SK-N-SH (cell line): ENCODE measurements at regions not wholly inside any gene's neighbourhood (a gene's known extent, or its start where the extent isn't known, plus 50 kb on each side); places are given as distances from the start of the nearest gene placed in this dataset.

ENCODE experiments used
- CTCF ChIA-PET: fragments of 300-600, 350-600 bp; formaldehyde crosslinking; extraction: SDS; loops from one replicate; lab custom pipeline; 2021; lab: Yijun Ruan, JAX
- POLR2A ChIA-PET: fragments of 350-600 bp; sonication (Branson Sonifier 250); formaldehyde crosslinking; extraction: SDS; loops from one replicate; lab custom pipeline; 2020; ENCODE audit warnings: antibody characterized with exemption, inconsistent platforms; lab: Yijun Ruan, JAX
- DNase-seq: peaks from one replicate; pipeline ENCODE4 v3.0.0; 2012
- H2AFZ ChIP-seq: fragments of 200-600 bp; sonication (generic); 2 replicates; pipeline ENCODE4 v1.8.1; 2016; ENCODE audit warnings: antibody characterized with exemption, mild to moderate bottlenecking, low read depth
- H3F3A ChIP-seq: fragments of 200-600 bp; sonication (generic); replicated peaks from 2 replicates; pipeline ENCODE3; 2016; ENCODE audit warnings: antibody characterized with exemption, mild to moderate bottlenecking; ENCODE audit not compliant: insufficient read depth
- H3K27ac ChIP-seq, 2 experiments: fragments of 200-500 bp in 1 of 2; fragments of 200-600 bp in 1 of 2; sonication (Bioruptor generic) in 1 of 2; sonication (generic), shearing (Covaris generic) in 1 of 2; 2 replicates each; pipeline versions ENCODE4 v1.5.1 to v1.6.1; 2014 to 2016; ENCODE audit warnings: low read depth in 2 of 2, inconsistent platforms in 1 of 2, low read length in 1 of 2, mild to moderate bottlenecking in 1 of 2, mixed read lengths in 1 of 2
- H3K27me3 ChIP-seq: fragments of 200-600 bp; sonication (generic), shearing (Covaris generic); 2 replicates; pipeline ENCODE4 v1.6.1; 2016; ENCODE audit warnings: mixed run types; ENCODE audit not compliant: insufficient read depth
- H3K36me3 ChIP-seq, 2 experiments: fragments of 200-500 bp in 1 of 2; fragments of 200-600 bp in 1 of 2; sonication (Bioruptor generic) in 1 of 2; sonication (generic) in 1 of 2; replicated peaks in 1 of 2; 2 replicates each; pipeline versions ENCODE3 to v1.5.1; 2014 to 2016; ENCODE audit warnings: low read length in 1 of 2, mild to moderate bottlenecking in 1 of 2; ENCODE audit not compliant: insufficient read depth in 2 of 2, control insufficient read depth in 1 of 2
- H3K4me1 ChIP-seq, 2 experiments: fragments of 200-500 bp in 1 of 2; fragments of 200-600 bp in 1 of 2; sonication (Bioruptor generic) in 1 of 2; sonication (generic), shearing (Covaris generic) in 1 of 2; 2 replicates each; pipeline versions ENCODE4 v1.5.1 to v1.6.1; 2014 to 2016; ENCODE audit warnings: low read depth in 1 of 2, low read length in 1 of 2, mixed run types in 1 of 2; ENCODE audit not compliant: insufficient read depth in 2 of 2, control insufficient read depth in 1 of 2
- H3K4me2 ChIP-seq: fragments of 200-600 bp; sonication (generic), shearing (Covaris generic); 2 replicates; pipeline ENCODE4 v1.6.1; 2017; ENCODE audit warnings: mixed run types
- H3K4me3 ChIP-seq, 2 experiments: fragments of 200-500 bp in 1 of 2; fragments of 200-600 bp in 1 of 2; sonication (Bioruptor generic) in 1 of 2; sonication (generic), shearing (Covaris generic) in 1 of 2; 2 replicates each; pipeline versions ENCODE4 v1.5.1 to v1.8.1; 2014 to 2016; ENCODE audit warnings: low read depth in 2 of 2, inconsistent platforms in 1 of 2, low read length in 1 of 2, mild to moderate bottlenecking in 1 of 2, mixed read lengths in 1 of 2, moderate library complexity in 1 of 2
- H3K79me2 ChIP-seq: fragments of 200-600 bp; sonication (generic); 2 replicates; pipeline ENCODE4 v1.8.1; 2017; ENCODE audit warnings: mild to moderate bottlenecking; ENCODE audit not compliant: insufficient read depth
- H3K9ac ChIP-seq: fragments of 200-600 bp; sonication (generic); 2 replicates; pipeline ENCODE4 v1.6.1; 2017; ENCODE audit warnings: mixed run types
- H3K9me2 ChIP-seq: fragments of 200-600 bp; sonication (generic); 2 replicates; pipeline ENCODE4 v1.6.1; 2017; ENCODE audit warnings: mixed run types
- H3K9me3 ChIP-seq: fragments of 200-600 bp; sonication (generic); 2 replicates; pipeline ENCODE4 v1.6.1; 2017; ENCODE audit warnings: mixed run types, mild to moderate bottlenecking, moderate library complexity
- H4K20me1 ChIP-seq: fragments of 200-600 bp; sonication (generic); 2 replicates; pipeline ENCODE4 v1.6.1; 2017; ENCODE audit warnings: mild to moderate bottlenecking, mixed run types; ENCODE audit not compliant: insufficient read depth
- EP300 ChIP-seq, 2 experiments: IDR thresholded peaks; 2 replicates each; pipeline versions ENCODE4 v1.4.0 to v1.6.1; 2012; ENCODE audit warnings: borderline replicate concordance in 1 of 2, low read depth in 1 of 2, low read length in 1 of 2
- FOSL2 ChIP-seq: IDR thresholded peaks from 2 replicates; pipeline ENCODE4 v1.4.0; 2012; ENCODE audit warnings: low read depth, mild to moderate bottlenecking, moderate library complexity, borderline replicate concordance
- FOXJ3 ChIP-seq: sonication (generic); formaldehyde crosslinking; IDR thresholded peaks from 2 replicates; pipeline ENCODE4 v1.5.1; 2020; ENCODE audit warnings: mild to moderate bottlenecking, missing genetic modification reagents
- FOXM1 ChIP-seq: IDR thresholded peaks from 2 replicates; pipeline ENCODE4 v1.4.0; 2012; ENCODE audit warnings: low read depth, mild to moderate bottlenecking
- GATA2 ChIP-seq: sonication (generic); formaldehyde crosslinking; IDR thresholded peaks from 2 replicates; pipeline ENCODE4 v1.5.0; 2020; ENCODE audit warnings: mild to moderate bottlenecking, missing genetic modification reagents
- JUND ChIP-seq: IDR thresholded peaks from 2 replicates; pipeline ENCODE4 v1.4.0; 2012
- MXI1 ChIP-seq: IDR thresholded peaks from 2 replicates; pipeline ENCODE4 v1.6.1; 2012; ENCODE audit warnings: mild to moderate bottlenecking, low read depth, low read length, improper control_type of control experiment
- NFIC ChIP-seq: IDR thresholded peaks from 2 replicates; pipeline ENCODE4 v1.4.0; 2012; ENCODE audit warnings: borderline replicate concordance
- NRF1 ChIP-seq: IDR thresholded peaks from 2 replicates; pipeline ENCODE4 v1.6.1; 2012; ENCODE audit warnings: low read depth, mild to moderate bottlenecking, low read length
- RCOR1 ChIP-seq: fragments of 150-350 bp; IDR thresholded peaks from 2 replicates; pipeline ENCODE4 v1.6.1; 2017; ENCODE audit warnings: antibody characterized with exemption, low read length
- SIN3A ChIP-seq: IDR thresholded peaks from 2 replicates; pipeline ENCODE4 v1.6.1; 2012; ENCODE audit warnings: low read depth, mild to moderate bottlenecking, low read length, moderate library complexity, borderline replicate concordance
- WGBS: methylation state at CpG from one replicate; pipeline ENCODE4 v1.1.6; 2017; ENCODE audit warnings: low lambda C conversion rate; 5-methylcytosine and 5-hydroxymethylcytosine counted together
- TF ChIP-seq, protein P1 (sequence below): IDR thresholded peaks from 2 replicates; pipeline ENCODE4 v1.6.1; 2012; ENCODE audit warnings: mild to moderate bottlenecking, low read depth, low read length, moderate library complexity
- TF ChIP-seq, protein P2 (sequence below): IDR thresholded peaks from 2 replicates; pipeline ENCODE4 v1.4.0; 2012; ENCODE audit warnings: low read depth, borderline replicate concordance
- TF ChIP-seq, protein P3 (sequence below): fragments of 200-600 bp; sonication (generic); IDR thresholded peaks from 2 replicates; pipeline ENCODE4 v1.6.1; 2017; ENCODE audit warnings: antibody characterized with exemption, mild to moderate bottlenecking, moderate library complexity
- TF ChIP-seq, protein P4 (sequence below): fragments of 150-350 bp; IDR thresholded peaks from 2 replicates; pipeline ENCODE4 v1.6.1; 2016; ENCODE audit warnings: mild to moderate bottlenecking, low read depth, low read length

DNA sequence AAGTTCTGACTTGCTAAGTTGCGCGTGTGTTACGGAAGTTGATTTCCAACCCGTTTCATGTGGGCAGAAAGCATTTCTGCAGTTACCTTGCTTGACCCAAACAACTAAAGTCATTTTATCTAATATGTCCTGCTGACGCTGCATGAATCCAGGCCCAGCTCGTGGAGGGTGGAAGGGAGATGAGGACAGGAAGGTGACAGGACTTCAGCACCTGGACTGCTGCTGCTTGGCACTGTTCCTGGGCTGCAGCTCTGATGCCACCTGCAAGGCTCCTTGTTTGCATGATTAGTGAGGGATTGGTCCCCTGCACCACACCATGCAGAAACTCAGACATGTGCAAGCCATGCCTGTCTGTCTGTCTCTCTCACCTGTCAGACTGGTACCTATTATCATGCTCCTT, 198.4 kb downstream of the PRDM2 start (continued):
- TF ChIP-seq, protein P1, sequence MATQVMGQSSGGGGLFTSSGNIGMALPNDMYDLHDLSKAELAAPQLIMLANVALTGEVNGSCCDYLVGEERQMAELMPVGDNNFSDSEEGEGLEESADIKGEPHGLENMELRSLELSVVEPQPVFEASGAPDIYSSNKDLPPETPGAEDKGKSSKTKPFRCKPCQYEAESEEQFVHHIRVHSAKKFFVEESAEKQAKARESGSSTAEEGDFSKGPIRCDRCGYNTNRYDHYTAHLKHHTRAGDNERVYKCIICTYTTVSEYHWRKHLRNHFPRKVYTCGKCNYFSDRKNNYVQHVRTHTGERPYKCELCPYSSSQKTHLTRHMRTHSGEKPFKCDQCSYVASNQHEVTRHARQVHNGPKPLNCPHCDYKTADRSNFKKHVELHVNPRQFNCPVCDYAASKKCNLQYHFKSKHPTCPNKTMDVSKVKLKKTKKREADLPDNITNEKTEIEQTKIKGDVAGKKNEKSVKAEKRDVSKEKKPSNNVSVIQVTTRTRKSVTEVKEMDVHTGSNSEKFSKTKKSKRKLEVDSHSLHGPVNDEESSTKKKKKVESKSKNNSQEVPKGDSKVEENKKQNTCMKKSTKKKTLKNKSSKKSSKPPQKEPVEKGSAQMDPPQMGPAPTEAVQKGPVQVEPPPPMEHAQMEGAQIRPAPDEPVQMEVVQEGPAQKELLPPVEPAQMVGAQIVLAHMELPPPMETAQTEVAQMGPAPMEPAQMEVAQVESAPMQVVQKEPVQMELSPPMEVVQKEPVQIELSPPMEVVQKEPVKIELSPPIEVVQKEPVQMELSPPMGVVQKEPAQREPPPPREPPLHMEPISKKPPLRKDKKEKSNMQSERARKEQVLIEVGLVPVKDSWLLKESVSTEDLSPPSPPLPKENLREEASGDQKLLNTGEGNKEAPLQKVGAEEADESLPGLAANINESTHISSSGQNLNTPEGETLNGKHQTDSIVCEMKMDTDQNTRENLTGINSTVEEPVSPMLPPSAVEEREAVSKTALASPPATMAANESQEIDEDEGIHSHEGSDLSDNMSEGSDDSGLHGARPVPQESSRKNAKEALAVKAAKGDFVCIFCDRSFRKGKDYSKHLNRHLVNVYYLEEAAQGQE: no peak
- TF ChIP-seq NRF1 (no peak), FOSL2 (no peak)
- TF ChIP-seq, protein P2, sequence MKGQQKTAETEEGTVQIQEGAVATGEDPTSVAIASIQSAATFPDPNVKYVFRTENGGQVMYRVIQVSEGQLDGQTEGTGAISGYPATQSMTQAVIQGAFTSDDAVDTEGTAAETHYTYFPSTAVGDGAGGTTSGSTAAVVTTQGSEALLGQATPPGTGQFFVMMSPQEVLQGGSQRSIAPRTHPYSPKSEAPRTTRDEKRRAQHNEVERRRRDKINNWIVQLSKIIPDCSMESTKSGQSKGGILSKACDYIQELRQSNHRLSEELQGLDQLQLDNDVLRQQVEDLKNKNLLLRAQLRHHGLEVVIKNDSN: no peak

DNA sequence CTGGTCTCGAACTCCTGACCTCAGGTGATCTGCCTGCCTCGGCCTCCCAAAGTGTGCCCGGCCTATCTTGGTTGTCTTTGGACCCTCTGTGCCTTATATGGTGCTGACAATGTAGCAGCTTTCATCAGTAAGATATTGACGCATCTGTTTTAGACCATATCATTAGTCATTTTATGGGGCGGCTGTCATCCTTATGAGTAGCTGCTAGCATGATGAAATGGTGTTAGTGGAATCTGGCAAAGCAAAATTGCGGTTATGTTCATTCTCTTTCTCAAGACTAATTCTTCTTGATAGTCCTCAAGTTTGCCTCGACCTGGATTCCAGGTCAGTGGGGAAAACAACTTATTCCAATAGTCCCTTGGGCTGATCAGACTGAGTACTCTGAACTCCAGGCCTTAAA, 199.9 kb downstream of the PRDM2 start:
- WGBS: 18% methylated on average over 6 of the region's 7 CpGs

More for the DNA sequence above, 199.9 kb downstream of the PRDM2 start:
- Histone ChIP-seq H3F3A (no peaks in the 10 kb centered on the region), H2AFZ (no peak overlapping the region), H3K4me2 (no peak overlapping the region), H3K4me3 (no peak overlapping the region), H3K36me3 (no peaks in the 10 kb centered on the region), H3K27me3 (no peaks in the 10 kb centered on the region), H3K79me2 (no peaks in the 10 kb centered on the region), H3K9me3 (no peaks in the 10 kb centered on the region), H3K27ac (no peak overlapping the region), H3K4me1 (no peaks in the 10 kb centered on the region), H4K20me1 (no peaks in the 10 kb centered on the region), H3K9ac (no peak overlapping the region), H3K9me2 (no peaks in the 10 kb centered on the region)
- POLR2A ChIA-PET: no interaction called here
- CTCF ChIA-PET: interaction anchor here (0.6 to 1.2 kb wide), 2 partner anchors 234 to 257 kb away, joined by 3 to 4 read pairs; no protein-coding TSS in a partner anchor
- TF ChIP-seq RCOR1: no peak
- no peak for TF ChIP-seq JUND
- TF ChIP-seq, protein P3, sequence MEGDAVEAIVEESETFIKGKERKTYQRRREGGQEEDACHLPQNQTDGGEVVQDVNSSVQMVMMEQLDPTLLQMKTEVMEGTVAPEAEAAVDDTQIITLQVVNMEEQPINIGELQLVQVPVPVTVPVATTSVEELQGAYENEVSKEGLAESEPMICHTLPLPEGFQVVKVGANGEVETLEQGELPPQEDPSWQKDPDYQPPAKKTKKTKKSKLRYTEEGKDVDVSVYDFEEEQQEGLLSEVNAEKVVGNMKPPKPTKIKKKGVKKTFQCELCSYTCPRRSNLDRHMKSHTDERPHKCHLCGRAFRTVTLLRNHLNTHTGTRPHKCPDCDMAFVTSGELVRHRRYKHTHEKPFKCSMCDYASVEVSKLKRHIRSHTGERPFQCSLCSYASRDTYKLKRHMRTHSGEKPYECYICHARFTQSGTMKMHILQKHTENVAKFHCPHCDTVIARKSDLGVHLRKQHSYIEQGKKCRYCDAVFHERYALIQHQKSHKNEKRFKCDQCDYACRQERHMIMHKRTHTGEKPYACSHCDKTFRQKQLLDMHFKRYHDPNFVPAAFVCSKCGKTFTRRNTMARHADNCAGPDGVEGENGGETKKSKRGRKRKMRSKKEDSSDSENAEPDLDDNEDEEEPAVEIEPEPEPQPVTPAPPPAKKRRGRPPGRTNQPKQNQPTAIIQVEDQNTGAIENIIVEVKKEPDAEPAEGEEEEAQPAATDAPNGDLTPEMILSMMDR: no peak
- TF ChIP-seq, protein P4, sequence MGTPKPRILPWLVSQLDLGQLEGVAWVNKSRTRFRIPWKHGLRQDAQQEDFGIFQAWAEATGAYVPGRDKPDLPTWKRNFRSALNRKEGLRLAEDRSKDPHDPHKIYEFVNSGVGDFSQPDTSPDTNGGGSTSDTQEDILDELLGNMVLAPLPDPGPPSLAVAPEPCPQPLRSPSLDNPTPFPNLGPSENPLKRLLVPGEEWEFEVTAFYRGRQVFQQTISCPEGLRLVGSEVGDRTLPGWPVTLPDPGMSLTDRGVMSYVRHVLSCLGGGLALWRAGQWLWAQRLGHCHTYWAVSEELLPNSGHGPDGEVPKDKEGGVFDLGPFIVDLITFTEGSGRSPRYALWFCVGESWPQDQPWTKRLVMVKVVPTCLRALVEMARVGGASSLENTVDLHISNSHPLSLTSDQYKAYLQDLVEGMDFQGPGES: no peak
- TF ChIP-seq NFIC: no peak
- TF ChIP-seq, protein P2: no peak
- TF ChIP-seq SIN3A: no peak
- TF ChIP-seq EP300 (IDR thresholded peaks at IDR 0.05; ENCODE audit: borderline replicate concordance in 1 of 2, low read depth in 1 of 2, low read length in 1 of 2): no peak
- TF ChIP-seq FOXM1: no peak
- TF ChIP-seq FOXJ3 (CRISPR knock-in tag): no peak
- no peak for TF ChIP-seq GATA2 (CRISPR knock-in tag)
- TF ChIP-seq MXI1: no peak
- no peak for DNase-seq
